Body of pancreas (tissue), 4 donors: ENCODE measurements at regions not wholly inside any gene's neighbourhood (a gene's known extent, or its start where the extent isn't known, plus 50 kb on each side); places are given as distances from the start of the nearest gene placed in this dataset.

Source experiments
- ATAC-seq: fragments of 150-250 bp; one replicate; pipeline ENCODE4 v1.9.1; 2016
- DNase-seq, 4 donors: peaks; one replicate each; pipeline ENCODE4 v3.0.0-alpha.2; 2019
- H3K27ac ChIP-seq, 4 donors: fragments of 200-600 bp; sonication (generic); 1 replicate in 3 of 4; 2 replicates in 1 of 4; pipeline versions ENCODE4 v1.5.1 to v1.6.1; 2016 to 2019; ENCODE audit warnings: mild to moderate bottlenecking in 1 of 4, mixed read lengths in 1 of 4, moderate library complexity in 1 of 4
- H3K27me3 ChIP-seq, 2 donors: fragments of 200-600 bp; sonication (generic); one replicate each; pipeline ENCODE4 v1.6.0; 2016; ENCODE audit warnings: mild to moderate bottlenecking in 1 of 2
- H3K36me3 ChIP-seq, 2 donors: fragments of 200-600 bp; sonication (generic); replicated peaks in 1 of 2; 2 replicates each; pipeline ENCODE4 v1.5.1; 2016; ENCODE audit warnings: low read depth in 2 of 2; ENCODE audit not compliant: insufficient read depth in 1 of 2
- H3K4me1 ChIP-seq: fragments of 200-600 bp; sonication (generic); one replicate; pipeline ENCODE4 v1.6.0; 2016
- H3K4me3 ChIP-seq, 2 donors: fragments of 200-600 bp; sonication (generic); 1 replicate in 1 of 2; 2 replicates in 1 of 2; pipeline ENCODE4 v1.5.1; 2016 to 2019
- H3K9me3 ChIP-seq, 3 donors: fragments of 200-600 bp; sonication (generic); 1 replicate in 2 of 3; 2 replicates in 1 of 3; pipeline ENCODE4 v1.5.1; 2016
- POLR2A ChIP-seq, 3 donors: fragments of 450-650 bp; IDR thresholded peaks; one replicate each; pipeline ENCODE4 v1.6.1; 2016; ENCODE audit warnings: antibody characterized with exemption in 3 of 3, mild to moderate bottlenecking in 2 of 3
- WGBS, 2 donors: methylation state at CpG; one replicate each; pipeline ENCODE4 v1.1.5; 2017; 5-methylcytosine and 5-hydroxymethylcytosine counted together
- intact Hi-C: fragments of 100-400 bp; cut with DNase I; formaldehyde crosslinking; loops from one replicate; pipeline ENCODE4 v1.15.1; 2023
- TF ChIP-seq, protein P1 (sequence below), 7 experiments: fragments of 450-650 bp in 4 of 7; fragments of 200-600 bp in 3 of 7; sonication (generic) in 3 of 7; IDR thresholded peaks; one replicate each; pipeline ENCODE4 v1.5.1; 2016 to 2019; ENCODE audit warnings: antibody characterized with exemption in 7 of 7

DNA sequence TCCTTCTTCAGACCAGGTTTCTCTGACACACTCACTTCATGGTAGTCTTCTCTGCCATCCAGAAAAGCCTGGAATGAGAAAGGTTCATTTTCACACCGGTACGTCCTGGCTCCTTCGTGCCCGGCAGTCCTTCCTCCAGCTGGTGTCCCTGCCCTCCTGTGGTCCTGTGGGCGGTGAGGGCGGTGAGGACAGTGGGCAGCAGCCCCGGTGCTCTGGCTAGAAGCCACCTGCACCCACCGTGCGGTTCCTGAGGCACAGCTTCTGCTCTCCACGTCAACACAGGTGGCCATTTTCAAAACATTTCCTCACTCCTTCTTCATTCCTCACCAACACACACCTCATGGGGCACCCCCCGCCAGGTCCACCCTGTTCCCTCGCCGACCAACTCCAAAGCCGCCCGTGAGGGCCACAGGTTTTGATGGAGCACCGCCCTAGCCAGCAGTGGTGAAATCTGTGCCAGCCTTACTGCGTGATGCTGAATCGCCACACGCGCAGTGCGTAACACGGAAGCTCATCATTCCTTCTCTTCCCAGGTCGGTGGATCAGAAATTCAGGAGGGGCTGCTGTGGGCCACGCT, 251.4 kb upstream of the RNF32 start:
- no peak overlapping the region for H3K27ac ChIP-seq
- no peaks in the 10 kb centered on the region for H3K36me3 ChIP-seq
- H3K9me3 ChIP-seq, result no peaks in the 10 kb centered on the region
- no peak overlapping the region for H3K4me3 ChIP-seq
- TF ChIP-seq, protein P1, sequence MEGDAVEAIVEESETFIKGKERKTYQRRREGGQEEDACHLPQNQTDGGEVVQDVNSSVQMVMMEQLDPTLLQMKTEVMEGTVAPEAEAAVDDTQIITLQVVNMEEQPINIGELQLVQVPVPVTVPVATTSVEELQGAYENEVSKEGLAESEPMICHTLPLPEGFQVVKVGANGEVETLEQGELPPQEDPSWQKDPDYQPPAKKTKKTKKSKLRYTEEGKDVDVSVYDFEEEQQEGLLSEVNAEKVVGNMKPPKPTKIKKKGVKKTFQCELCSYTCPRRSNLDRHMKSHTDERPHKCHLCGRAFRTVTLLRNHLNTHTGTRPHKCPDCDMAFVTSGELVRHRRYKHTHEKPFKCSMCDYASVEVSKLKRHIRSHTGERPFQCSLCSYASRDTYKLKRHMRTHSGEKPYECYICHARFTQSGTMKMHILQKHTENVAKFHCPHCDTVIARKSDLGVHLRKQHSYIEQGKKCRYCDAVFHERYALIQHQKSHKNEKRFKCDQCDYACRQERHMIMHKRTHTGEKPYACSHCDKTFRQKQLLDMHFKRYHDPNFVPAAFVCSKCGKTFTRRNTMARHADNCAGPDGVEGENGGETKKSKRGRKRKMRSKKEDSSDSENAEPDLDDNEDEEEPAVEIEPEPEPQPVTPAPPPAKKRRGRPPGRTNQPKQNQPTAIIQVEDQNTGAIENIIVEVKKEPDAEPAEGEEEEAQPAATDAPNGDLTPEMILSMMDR (IDR thresholded peaks at IDR 0.05), result no peak
- no peak for TF ChIP-seq POLR2A (IDR thresholded peaks at IDR 0.05)
- 78 to 86% methylated on average over 24 of the region's 24 CpGs for WGBS, 2 donors
- ATAC-seq (no peak), DNase-seq (no peak)
- intact Hi-C loops, result no loop called here
- H3K27me3 ChIP-seq, result no peaks in the 10 kb centered on the region
- no peaks in the 10 kb centered on the region for H3K4me1 ChIP-seq

DNA sequence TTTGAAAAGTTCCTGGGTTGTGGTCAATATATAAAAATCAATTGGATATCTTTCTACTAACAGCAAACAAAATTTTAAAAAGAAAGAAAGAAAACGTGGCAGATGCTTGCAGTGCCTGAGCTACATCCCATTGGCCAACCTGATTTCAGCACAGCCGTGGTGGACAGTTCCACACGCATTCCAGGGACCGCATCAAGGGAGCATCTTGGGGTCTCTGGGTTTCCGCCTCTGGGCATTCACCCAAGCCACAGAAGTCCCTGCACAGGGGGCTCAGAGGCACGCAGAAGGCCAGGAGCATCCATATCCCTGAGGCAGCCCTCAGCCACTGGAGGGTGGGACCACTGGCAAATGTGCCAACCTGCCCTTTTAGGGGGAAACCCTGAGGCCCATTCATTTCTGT, 254.5 kb upstream of the RNF32 start:
- H3K4me3 ChIP-seq, result no peak overlapping the region
- TF ChIP-seq POLR2A (IDR thresholded peaks at IDR 0.05), result no peak
- TF ChIP-seq, protein P1 (IDR thresholded peaks at IDR 0.05), result no peak
- no peak overlapping the region for H3K27ac ChIP-seq
- 10 to 24% methylated on average over 6 of the region's 6 CpGs for WGBS, 2 donors
- H3K36me3 ChIP-seq, result no peaks in the 10 kb centered on the region
- ATAC-seq, result no peak
- DNase-seq, result no peak
- intact Hi-C loops, result no loop called here
- H3K4me1 ChIP-seq, result peaks cover under 1% of the 10 kb centered on the region
- H3K9me3 ChIP-seq, result no peaks in the 10 kb centered on the region
- no peaks in the 10 kb centered on the region for H3K27me3 ChIP-seq

DNA sequence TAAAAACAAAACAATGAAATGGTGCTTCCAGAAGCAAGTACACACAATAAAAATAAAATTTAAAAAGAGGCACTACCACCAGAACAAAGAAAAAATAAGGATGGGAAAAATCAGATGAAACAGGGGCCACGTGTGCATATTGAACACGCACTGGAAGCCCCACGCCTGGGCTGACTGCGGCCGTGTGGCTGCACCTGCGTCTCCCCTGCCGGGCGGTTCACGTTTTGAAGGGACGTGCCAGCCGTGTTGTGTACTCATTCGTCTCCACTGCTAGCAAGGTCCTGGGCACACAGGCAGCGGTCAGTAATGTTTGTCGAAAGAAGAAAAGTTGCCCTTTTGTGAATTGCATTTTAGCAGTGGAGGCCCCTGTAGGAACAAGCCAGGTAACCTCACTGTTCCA, 255.9 kb upstream of the RNF32 start:
- H3K27ac ChIP-seq, result no peak overlapping the region
- no peaks in the 10 kb centered on the region for H3K27me3 ChIP-seq
- H3K9me3 ChIP-seq, result no peaks in the 10 kb centered on the region
- DNase-seq (no peak), ATAC-seq (no peak)
- intact Hi-C loops, result no loop called here
- H3K4me3 ChIP-seq, result no peak overlapping the region
- H3K4me1 ChIP-seq, result peaks cover 15% of the 10 kb centered on the region
- no peak for TF ChIP-seq POLR2A (IDR thresholded peaks at IDR 0.05)
- TF ChIP-seq, protein P1 (IDR thresholded peaks at IDR 0.05), result no peak
- WGBS, 2 donors, result 80 to 81% methylated on average over 14 of the region's 14 CpGs
- no peaks in the 10 kb centered on the region for H3K36me3 ChIP-seq

DNA sequence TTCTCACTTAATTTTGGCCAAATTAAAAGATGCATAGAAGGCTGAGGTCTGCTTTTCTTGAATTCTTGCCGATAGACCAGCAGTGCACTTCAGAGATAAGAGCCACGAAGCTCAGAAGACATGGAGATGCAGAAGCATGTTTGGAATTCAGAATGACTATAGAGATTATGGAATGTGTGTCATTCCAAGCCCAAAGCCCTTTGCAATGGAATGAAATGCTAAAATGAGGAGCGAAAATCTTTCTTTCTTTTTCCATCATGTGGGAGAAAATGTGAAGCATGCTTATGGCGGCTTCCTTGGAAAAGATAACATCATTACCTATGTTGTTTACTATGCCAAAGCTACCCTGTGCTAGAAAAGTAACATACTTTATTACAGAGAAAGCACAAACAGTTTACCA, 257.0 kb upstream of the RNF32 start:
- H3K27ac ChIP-seq, result no peak overlapping the region
- H3K27me3 ChIP-seq, result no peaks in the 10 kb centered on the region
- no peaks in the 10 kb centered on the region for H3K9me3 ChIP-seq
- H3K4me1 ChIP-seq, result peaks cover 26% of the 10 kb centered on the region
- H3K4me3 ChIP-seq, result no peak overlapping the region
- no peak for TF ChIP-seq POLR2A (IDR thresholded peaks at IDR 0.05)
- TF ChIP-seq, protein P1 (IDR thresholded peaks at IDR 0.05), result no peak
- 52 to 70% methylated on average over 4 of the region's 4 CpGs for WGBS, 2 donors
- DNase-seq (no peak), ATAC-seq (no peak)
- intact Hi-C loops, result no loop called here
- H3K36me3 ChIP-seq, result no peaks in the 10 kb centered on the region

DNA sequence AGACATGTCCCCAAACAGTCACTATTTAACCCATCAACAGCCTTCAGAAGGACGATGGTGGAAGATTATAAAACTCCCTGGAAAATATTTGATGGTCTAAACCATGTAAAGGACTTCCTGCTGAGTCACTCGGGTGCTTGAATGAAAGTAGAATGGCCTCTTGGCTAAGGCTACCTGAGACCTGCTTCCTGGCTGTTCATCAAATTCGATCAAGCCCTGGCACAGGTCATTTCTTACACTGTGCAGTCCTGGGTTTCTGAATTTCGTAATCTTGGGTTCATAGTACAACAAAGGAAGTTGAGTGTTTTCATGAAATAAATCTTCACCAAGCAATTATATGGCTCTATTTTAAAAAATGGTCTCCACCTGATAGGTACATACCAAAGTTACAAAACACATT, 260.3 kb upstream of the RNF32 start:
- no peaks in the 10 kb centered on the region for H3K36me3 ChIP-seq
- peaks cover 26% of the 10 kb centered on the region for H3K4me1 ChIP-seq
- DNase-seq (peak; percentile 80 to 85 (median 82)), ATAC-seq (peak; percentile 98)
- intact Hi-C loops, result no loop called here
- peak overlapping the region in 3 of 4 donors; percentile 51 to 79 (median 54) for H3K27ac ChIP-seq
- no peaks in the 10 kb centered on the region for H3K27me3 ChIP-seq
- WGBS, 2 donors, result 16 to 21% methylated on average over 4 of the region's 4 CpGs
- TF ChIP-seq POLR2A (IDR thresholded peaks at IDR 0.05), result no peak
- TF ChIP-seq, protein P1 (IDR thresholded peaks at IDR 0.05), result no peak
- no peak overlapping the region for H3K4me3 ChIP-seq
- H3K9me3 ChIP-seq, result no peaks in the 10 kb centered on the region
